K562 (cell line): ENCODE measurements at regions not wholly inside any gene's neighbourhood (a gene's known extent, or its start where the extent isn't known, plus 50 kb on each side); places are given as distances from the start of the nearest gene placed in this dataset.

Experiments used
- ATAC-seq: fragments of 200-7000 bp; cut with Tn5 transposase; 3 replicates; pipeline ENCODE4 v1.9.1; 2020; ENCODE audit warnings: moderate library complexity
- BruUV-seq: library from RNA; stranded (reverse); fragments of 400-500 nt; replicated peaks from 2 replicates; lab custom pipeline; 2021; lab: Mats Ljungman, UMichigan
- CTCF ChIA-PET: fragments of 300-600 bp; formaldehyde crosslinking; extraction: SDS; loops from one replicate; lab custom pipeline; 2021; ENCODE audit warnings: low intra/inter-chr PET ratio; lab: Yijun Ruan, JAX
- POLR2A ChIA-PET: fragments of 300-600, 350-650 bp; sonication (Branson Sonifier 250); formaldehyde crosslinking; extraction: SDS; loops from one replicate; lab custom pipeline; 2021; ENCODE audit warnings: antibody characterized with exemption, inconsistent platforms; lab: Yijun Ruan, JAX
- DNase-seq, 4 experiments: peaks; one replicate each; pipeline versions ENCODE4 v3.0.0 to v3.0.0-alpha.2; 2011 to 2018; ENCODE audit warnings: low spot score in 3 of 4, mixed read lengths in 3 of 4; ENCODE audit errors: extremely low read depth in 1 of 4
- FAIRE-seq: peaks from 2 replicates; lab custom pipeline; 2011; peaks lifted over from hg19 to GRCh38; lab: Jason Lieb, UNC
- H2AFZ ChIP-seq: 2 replicates; pipeline ENCODE4 v1.6.0; 2011; ENCODE audit warnings: low read depth, low read length, control low read depth, inconsistent platforms
- H3K27ac ChIP-seq: fragments of 200-600 bp; 3 replicates; pipeline ENCODE4 v1.8.0; 2011; ENCODE audit warnings: low read depth, mild to moderate bottlenecking, control low read depth, inconsistent platforms, low read length, moderate library complexity, mixed read lengths; ENCODE audit errors: extremely low read depth
- H3K27me3 ChIP-seq, 2 experiments: fragments of 300-600 bp in 1 of 2; 2 replicates in 1 of 2; 3 replicates in 1 of 2; pipeline versions ENCODE4 v1.6.0 to v1.8.0; 2011; ENCODE audit warnings: inconsistent platforms in 2 of 2, low read length in 2 of 2, mild to moderate bottlenecking in 1 of 2, mixed read lengths in 1 of 2, moderate library complexity in 1 of 2; ENCODE audit not compliant: control insufficient read depth in 2 of 2, insufficient read depth in 2 of 2
- H3K36me3 ChIP-seq: fragments of 300-600 bp; 3 replicates; pipeline ENCODE4 v1.8.0; 2011; ENCODE audit warnings: mild to moderate bottlenecking, low read length, inconsistent platforms; ENCODE audit not compliant: control insufficient read depth, insufficient read depth
- H3K4me1 ChIP-seq, 2 experiments: fragments of 200-600 bp in 1 of 2; replicated peaks in 1 of 2; 2 replicates in 1 of 2; 3 replicates in 1 of 2; pipeline versions ENCODE4 v1.5.1 to v1.8.0; 2011; ENCODE audit warnings: inconsistent platforms in 2 of 2, low read length in 2 of 2, mild to moderate bottlenecking in 1 of 2, mixed read lengths in 1 of 2, moderate library complexity in 1 of 2; ENCODE audit not compliant: control insufficient read depth in 2 of 2, insufficient read depth in 2 of 2
- H3K4me2 ChIP-seq: 2 replicates; pipeline ENCODE4 v1.6.1; 2011; ENCODE audit warnings: low read length, control low read depth, inconsistent platforms, mixed read lengths; ENCODE audit not compliant: insufficient read depth
- H3K4me3 ChIP-seq: fragments of 200-600 bp; sonication (generic), shearing (Covaris generic); 2 replicates; pipeline ENCODE4 v1.5.1; 2016; ENCODE audit warnings: control low read depth, inconsistent platforms
- H3K79me2 ChIP-seq: fragments of 200-600 bp; 3 replicates; pipeline ENCODE4 v1.8.0; 2011; ENCODE audit warnings: low read length, inconsistent platforms; ENCODE audit not compliant: control insufficient read depth, insufficient read depth
- H3K9ac ChIP-seq, 2 experiments: 2 replicates each; pipeline versions ENCODE4 v1.6.0 to v1.6.1; 2011; ENCODE audit warnings: low read depth in 2 of 2, low read length in 2 of 2, control low read depth in 1 of 2, inconsistent platforms in 1 of 2, mild to moderate bottlenecking in 1 of 2, mixed read lengths in 1 of 2; ENCODE audit not compliant: insufficient read depth in 1 of 2
- H3K9me1 ChIP-seq: one replicate; pipeline ENCODE4 v1.6.0; 2011; ENCODE audit warnings: inconsistent platforms, mild to moderate bottlenecking, low read length, moderate library complexity; ENCODE audit not compliant: control insufficient read depth, insufficient read depth
- H3K9me3 ChIP-seq: replicated peaks from 2 replicates; pipeline ENCODE4 v1.5.1; 2011; ENCODE audit warnings: low read depth, low read length, inconsistent platforms; ENCODE audit not compliant: control insufficient read depth, insufficient read depth
- H4K20me1 ChIP-seq: replicated peaks from 2 replicates; pipeline ENCODE4 v1.6.1; 2011; ENCODE audit warnings: low read length, inconsistent platforms, mixed read lengths; ENCODE audit not compliant: control insufficient read depth, insufficient read depth
- NR1H2 ChIP-seq: sonication (generic); formaldehyde crosslinking; IDR thresholded peaks from 2 replicates; pipeline ENCODE4 v1.4.0; 2020; ENCODE audit warnings: mild to moderate bottlenecking, missing genetic modification reagents
- WGBS: fragments of 100-300 bp; shearing (Covaris generic); methylation state at CpG from one replicate; pipeline ENCODE4 v1.1.6; 2016; ENCODE audit warnings: low coverage, mixed read lengths; ENCODE audit not compliant: insufficient coverage; ENCODE audit errors: missing lambda C conversion rate; 5-methylcytosine and 5-hydroxymethylcytosine counted together
- in situ Hi-C: fragments of 300-500 bp; cut with MboI; formaldehyde crosslinking; loops from 4 replicates; pipeline ENCODE4 v1.15.0; 2018; ENCODE audit warnings: inconsistent platforms, mixed read lengths
- intact Hi-C: fragments of 100-400 bp; cut with micrococcal nuclease; formaldehyde crosslinking; loops from 2 replicates; pipeline ENCODE4 v1.14.2; 2022
- TF ChIP-seq, protein P1 (sequence below), 3 experiments: IDR thresholded peaks in 2 of 3; conservative IDR thresholded peaks in 1 of 3; 2 replicates each; pipeline ENCODE4 v1.5.1; 2011 to 2012; ENCODE audit warnings: low read length in 3 of 3, mild to moderate bottlenecking in 3 of 3, control low read depth in 2 of 3, improper control_type of control experiment in 1 of 3, inconsistent platforms in 1 of 3, low read depth in 1 of 3, mixed read lengths in 1 of 3, moderate library complexity in 1 of 3; ENCODE audit not compliant: insufficient read depth in 2 of 3

DNA sequence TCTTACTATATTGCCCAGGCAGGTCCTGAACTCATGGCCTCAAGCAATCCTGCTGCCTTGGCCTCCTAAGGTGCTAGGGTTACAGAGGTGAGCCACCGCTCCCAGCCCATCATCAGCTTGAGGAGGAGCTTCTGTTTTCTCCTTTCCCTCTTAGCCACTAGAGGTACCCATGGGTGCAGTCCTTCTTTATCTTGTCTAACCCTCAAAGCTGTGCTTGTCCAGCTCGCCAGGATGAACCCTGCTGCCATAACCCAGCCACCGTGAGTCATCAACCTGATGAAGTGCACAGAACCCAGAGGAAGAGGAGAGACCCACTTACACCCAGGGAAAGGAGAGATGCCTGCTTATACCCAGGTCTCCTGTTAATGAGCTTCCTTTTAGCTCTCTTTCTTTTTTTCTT, 133.4 kb downstream of the CUL2 start:
- H3K9me1 ChIP-seq, result no peaks in the 10 kb centered on the region

More for the DNA sequence above, 133.4 kb downstream of the CUL2 start:
- DNase-seq (no peak), FAIRE-seq (no peak), ATAC-seq (peak; percentile 46; the same call in 2 of the 3 replicates)
- H3K27ac ChIP-seq, result no peak overlapping the region
- H3K36me3 ChIP-seq, result no peaks in the 10 kb centered on the region
- intact Hi-C loops, result loop anchor here (10.0 kb wide), 1 partner anchor 292 kb away; no protein-coding TSS in a partner anchor
- ChIA-PET POLR2A (interaction anchor here (0.9 kb wide), 1 partner anchor 23 kb away, joined by 3 read pairs; no protein-coding TSS in a partner anchor), CTCF (no interaction called here)
- BruUV-seq, result no TSS peak
- no peak overlapping the region for H3K4me3 ChIP-seq
- no peaks in the 10 kb centered on the region for H3K4me1 ChIP-seq
- in situ Hi-C loops, result no loop called here
- H2AFZ ChIP-seq, result no peak overlapping the region
- no peak overlapping the region for H3K4me2 ChIP-seq
- TF ChIP-seq, protein P1, sequence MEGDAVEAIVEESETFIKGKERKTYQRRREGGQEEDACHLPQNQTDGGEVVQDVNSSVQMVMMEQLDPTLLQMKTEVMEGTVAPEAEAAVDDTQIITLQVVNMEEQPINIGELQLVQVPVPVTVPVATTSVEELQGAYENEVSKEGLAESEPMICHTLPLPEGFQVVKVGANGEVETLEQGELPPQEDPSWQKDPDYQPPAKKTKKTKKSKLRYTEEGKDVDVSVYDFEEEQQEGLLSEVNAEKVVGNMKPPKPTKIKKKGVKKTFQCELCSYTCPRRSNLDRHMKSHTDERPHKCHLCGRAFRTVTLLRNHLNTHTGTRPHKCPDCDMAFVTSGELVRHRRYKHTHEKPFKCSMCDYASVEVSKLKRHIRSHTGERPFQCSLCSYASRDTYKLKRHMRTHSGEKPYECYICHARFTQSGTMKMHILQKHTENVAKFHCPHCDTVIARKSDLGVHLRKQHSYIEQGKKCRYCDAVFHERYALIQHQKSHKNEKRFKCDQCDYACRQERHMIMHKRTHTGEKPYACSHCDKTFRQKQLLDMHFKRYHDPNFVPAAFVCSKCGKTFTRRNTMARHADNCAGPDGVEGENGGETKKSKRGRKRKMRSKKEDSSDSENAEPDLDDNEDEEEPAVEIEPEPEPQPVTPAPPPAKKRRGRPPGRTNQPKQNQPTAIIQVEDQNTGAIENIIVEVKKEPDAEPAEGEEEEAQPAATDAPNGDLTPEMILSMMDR (IDR thresholded peaks at IDR 0.05 in 2 of 3, conservative IDR thresholded peaks at IDR 0.05 in 1 of 3; ENCODE audit: insufficient read depth in 2 of 3, low read depth in 1 of 3, low read length in 3 of 3), result peak in 2 of 3 experiments; percentile 11; a peak in 1 of 6 replicates
- no peak for TF ChIP-seq NR1H2 (CRISPR knock-in tag)
- 0% methylated on average over 3 of the region's 3 CpGs for WGBS
- H3K27me3 ChIP-seq, result peaks cover 9 to 47% of the 10 kb centered on the region in 2 experiments; a peak in 4 of 5 replicates
- no peaks in the 10 kb centered on the region for H4K20me1 ChIP-seq
- no peaks in the 10 kb centered on the region for H3K9me3 ChIP-seq
- no peak overlapping the region for H3K9ac ChIP-seq
- no peaks in the 10 kb centered on the region for H3K79me2 ChIP-seq
